Pancreas (tissue), 10 donors: ENCODE measurements at regions not wholly inside any gene's neighbourhood (a gene's known extent, or its start where the extent isn't known, plus 50 kb on each side); places are given as distances from the start of the nearest gene placed in this dataset.

ENCODE experiments used
- ATAC-seq, 4 donors: fragments of 200-7000 bp; cut with Tn5 transposase; one replicate each; pipeline versions ENCODE4 v1.8.0 to v1.9.1; 2020; ENCODE audit warnings: mild to moderate bottlenecking in 4 of 4, moderate library complexity in 4 of 4
- DNase-seq, 6 donors: peaks; one replicate each; pipeline ENCODE4 v3.0.0-alpha.2; 2020
- FAIRE-seq: peaks from 2 replicates; lab custom pipeline; 2012; peaks lifted over from hg19 to GRCh38; lab: Jason Lieb, UNC
- H3K27ac ChIP-seq, 4 donors: fragments of 200-600 bp; sonication (generic); 1 replicate in 3 of 4; 2 replicates in 1 of 4; pipeline versions ENCODE4 v1.5.0 to v1.8.0; 2020
- H3K27me3 ChIP-seq, 4 donors: fragments of 200-600 bp; one replicate each; pipeline ENCODE4 v1.8.0; 2021
- H3K36me3 ChIP-seq, 3 donors: fragments of 200-600 bp; sonication (generic) in 1 of 3; one replicate each; pipeline versions ENCODE4 v1.5.0 to v1.8.0; 2020 to 2021
- H3K4me1 ChIP-seq, 3 donors: fragments of 200-600 bp; one replicate each; pipeline ENCODE4 v1.8.0; 2021
- H3K4me3 ChIP-seq, 4 donors: fragments of 200-600 bp; sonication (generic) in 2 of 4; one replicate each; pipeline versions ENCODE4 v1.5.0 to v1.8.0; 2020 to 2021
- H3K9me3 ChIP-seq, 4 donors: fragments of 200-600 bp; one replicate each; pipeline ENCODE4 v1.8.0; 2021
- WGBS, 2 donors: extraction: QIAGEN DNeasy Blood & Tissue Kit; methylation state at CpG; one replicate each; pipeline ENCODE4 v1.1.7; 2013; 5-methylcytosine and 5-hydroxymethylcytosine counted together
- intact Hi-C, 3 donors: fragments of 100-400 bp; cut with DNase I; formaldehyde crosslinking; loops; one replicate each; pipeline versions ENCODE4 v1.11.1 to v1.14.2; 2022
- TF ChIP-seq, protein P1 (sequence below), 4 donors: fragments of 200-600 bp; sonication (generic) in 3 of 4; IDR thresholded peaks; one replicate each; pipeline versions ENCODE4 v1.5.0 to v1.8.0; 2021; ENCODE audit warnings: antibody characterized with exemption in 4 of 4
- donor health status: healthy with polysubstance abuse.
- donor health status: DM: no; HTN: no; CAD: no; lungs with moderate emphysema.
- donor health status: DM: no; HTN: no; CAD: no.
- donor health status: control.
- donor health status: control.
- donor health status: Bipolar disorder and iron deficiency.
- donor health status: DM: yes; HTN: yes; CAD: no.
- donor health status: DM: no; HTN: no; CAD: no.
- donor health status: DM: no; HTN: no; CAD: no.
- donor health status: DM: yes; HTN: yes; CAD: no.

DNA sequence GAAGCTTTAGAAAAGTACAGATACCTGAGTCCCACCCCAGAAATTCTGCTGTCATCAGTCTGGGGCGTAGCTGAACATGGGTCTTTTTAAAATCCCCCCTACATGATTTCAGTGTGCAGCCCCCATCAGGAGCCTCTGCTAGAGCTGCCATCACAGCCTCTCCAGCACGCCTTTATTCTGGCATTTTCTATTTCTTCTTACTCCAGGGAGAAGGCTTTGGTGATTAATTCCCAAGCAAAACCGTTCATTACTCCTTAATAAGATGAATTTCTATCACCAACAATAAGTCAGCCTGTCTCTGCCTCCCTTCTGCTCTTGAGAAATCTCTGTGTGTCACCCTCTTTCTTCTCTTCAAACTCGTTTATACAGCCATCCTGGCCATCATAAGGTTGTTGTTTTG is 160.3 kb downstream of the KATNAL1 start:
- Histone ChIP-seq H3K4me1 (no peaks in the 10 kb centered on the region), H3K36me3 (no peaks in the 10 kb centered on the region), H3K27ac (no peak overlapping the region), H3K9me3 (no peaks in the 10 kb centered on the region), H3K27me3 (no peaks in the 10 kb centered on the region), H3K4me3 (no peak overlapping the region)
- TF ChIP-seq, protein P1, sequence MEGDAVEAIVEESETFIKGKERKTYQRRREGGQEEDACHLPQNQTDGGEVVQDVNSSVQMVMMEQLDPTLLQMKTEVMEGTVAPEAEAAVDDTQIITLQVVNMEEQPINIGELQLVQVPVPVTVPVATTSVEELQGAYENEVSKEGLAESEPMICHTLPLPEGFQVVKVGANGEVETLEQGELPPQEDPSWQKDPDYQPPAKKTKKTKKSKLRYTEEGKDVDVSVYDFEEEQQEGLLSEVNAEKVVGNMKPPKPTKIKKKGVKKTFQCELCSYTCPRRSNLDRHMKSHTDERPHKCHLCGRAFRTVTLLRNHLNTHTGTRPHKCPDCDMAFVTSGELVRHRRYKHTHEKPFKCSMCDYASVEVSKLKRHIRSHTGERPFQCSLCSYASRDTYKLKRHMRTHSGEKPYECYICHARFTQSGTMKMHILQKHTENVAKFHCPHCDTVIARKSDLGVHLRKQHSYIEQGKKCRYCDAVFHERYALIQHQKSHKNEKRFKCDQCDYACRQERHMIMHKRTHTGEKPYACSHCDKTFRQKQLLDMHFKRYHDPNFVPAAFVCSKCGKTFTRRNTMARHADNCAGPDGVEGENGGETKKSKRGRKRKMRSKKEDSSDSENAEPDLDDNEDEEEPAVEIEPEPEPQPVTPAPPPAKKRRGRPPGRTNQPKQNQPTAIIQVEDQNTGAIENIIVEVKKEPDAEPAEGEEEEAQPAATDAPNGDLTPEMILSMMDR (IDR thresholded peaks at IDR 0.05): no peak
- no peak for DNase-seq
- intact Hi-C loops: no loop called here
- no peak for ATAC-seq
- no peak for FAIRE-seq
- 58 to 65% methylated on average over 4 of the region's 4 CpGs for WGBS, 2 donors

DNA sequence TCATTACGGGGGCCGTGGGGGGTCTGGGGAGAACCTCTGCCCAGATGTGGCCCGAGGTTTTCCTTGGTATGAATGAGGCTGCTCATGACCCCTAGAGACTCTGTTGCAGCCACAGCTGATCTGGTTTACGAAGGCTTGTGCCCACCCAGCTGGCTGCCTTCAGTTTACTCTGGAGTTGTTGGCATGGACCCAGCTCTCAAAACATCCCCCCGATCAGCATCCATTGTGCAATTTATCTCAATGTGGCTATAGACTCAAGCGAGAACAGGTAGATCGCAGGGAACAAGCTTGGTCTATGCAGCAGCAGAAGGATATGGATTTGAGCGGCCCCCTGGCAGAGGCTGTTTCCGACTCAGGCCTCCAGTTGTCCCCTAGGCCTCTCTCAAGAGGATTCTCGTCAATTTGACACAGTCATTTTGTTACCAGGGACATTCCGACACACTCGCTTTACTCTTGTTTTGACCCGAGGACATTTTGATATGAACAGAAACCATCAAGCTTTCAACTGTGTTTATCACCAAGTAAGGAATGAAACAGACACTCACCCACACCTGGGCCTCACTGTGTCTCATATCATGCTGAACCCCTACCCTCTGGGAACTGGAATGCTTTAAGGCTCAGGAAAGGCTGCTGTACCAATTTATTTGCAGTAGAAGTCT is 161.5 kb downstream of the KATNAL1 start:
- ATAC-seq: no peak

DNA sequence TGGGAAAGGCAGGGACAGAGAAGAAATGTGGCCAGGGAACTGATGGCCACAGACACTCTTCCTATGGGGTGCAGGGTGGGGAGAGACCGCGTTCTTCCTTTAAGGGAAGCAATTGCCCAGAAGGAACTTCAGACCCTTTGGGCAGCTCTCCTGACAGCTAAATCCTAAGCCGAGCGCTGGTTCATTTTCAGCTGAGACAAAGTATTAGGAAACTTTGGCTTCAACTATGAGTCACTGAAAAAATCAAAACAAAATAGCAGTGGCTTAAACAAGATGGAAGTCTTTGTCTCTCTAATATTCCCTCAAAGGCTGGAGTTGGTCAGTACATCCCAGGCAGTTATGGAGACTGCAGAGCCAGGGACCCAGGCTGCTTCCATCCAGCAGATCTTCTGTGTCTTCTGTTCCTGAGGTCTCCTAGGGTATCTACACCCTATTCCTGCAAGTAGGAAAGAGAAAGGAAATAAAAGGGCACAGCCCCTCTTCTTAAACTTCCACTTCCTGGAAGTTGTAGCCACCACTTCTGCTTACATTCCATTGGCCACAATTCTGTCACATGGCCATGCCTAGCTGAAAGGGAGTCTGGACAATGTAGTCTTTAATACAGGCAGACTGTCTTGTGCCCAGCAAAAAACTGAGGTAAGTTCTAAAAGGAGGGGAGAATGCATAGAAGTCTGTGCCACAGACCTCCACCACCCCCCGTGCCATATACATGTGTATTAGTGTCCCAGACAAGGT is 163.5 kb downstream of the KATNAL1 start:
- no peaks in the 10 kb centered on the region for H3K36me3 ChIP-seq
- no peak overlapping the region for H3K4me3 ChIP-seq
- WGBS, 2 donors: 93 to 97% methylated on average over 5 of the region's 5 CpGs
- H3K4me1 ChIP-seq: no peaks in the 10 kb centered on the region
- H3K9me3 ChIP-seq: no peaks in the 10 kb centered on the region
- DNase-seq: no peak
- no peaks in the 10 kb centered on the region for H3K27me3 ChIP-seq
- intact Hi-C loops: no loop called here
- TF ChIP-seq, protein P1 (IDR thresholded peaks at IDR 0.05): no peak
- ATAC-seq: no peak
- H3K27ac ChIP-seq: peak overlapping the region in 1 of 4 donors; percentile 62
- no peak for FAIRE-seq

More for the DNA sequence above, 161.5 kb downstream of the KATNAL1 start:
- Histone ChIP-seq H3K27me3 (no peaks in the 10 kb centered on the region), H3K4me1 (no peaks in the 10 kb centered on the region), H3K36me3 (no peaks in the 10 kb centered on the region), H3K27ac (no peak overlapping the region), H3K9me3 (no peaks in the 10 kb centered on the region), H3K4me3 (no peak overlapping the region)
- 75 to 80% methylated on average over 13 of the region's 13 CpGs for WGBS, 2 donors
- TF ChIP-seq, protein P1 (IDR thresholded peaks at IDR 0.05): no peak
- FAIRE-seq: no peak
- intact Hi-C loops: no loop called here
- no peak for DNase-seq

- H3K27me3 ChIP-seq: no peaks in the 10 kb centered on the region
- peak in 2 of 6 donors; percentile 37 to 48 for DNase-seq
- H3K36me3 ChIP-seq: no peaks in the 10 kb centered on the region
- no peak for FAIRE-seq
- 42 to 43% methylated on average over 13 of the region's 13 CpGs for WGBS, 2 donors
- intact Hi-C loops: no loop called here
- TF ChIP-seq, protein P1 (IDR thresholded peaks at IDR 0.05): no peak
- peak overlapping the region in 2 of 4 donors; percentile 41 to 62 for H3K27ac ChIP-seq
- no peak overlapping the region for H3K4me3 ChIP-seq
- H3K4me1 ChIP-seq: no peaks in the 10 kb centered on the region
- H3K9me3 ChIP-seq: no peaks in the 10 kb centered on the region
- ATAC-seq: peak in 3 of 4 donors; percentile 75 to 83 (median 78)
Measured at GRCh38 chr13:30142486-30143211, 164.7 kb downstream of the KATNAL1 start.
